Panc1 (cell line): ENCODE measurements at regions not wholly inside any gene's neighbourhood (a gene's known extent, or its start where the extent isn't known, plus 50 kb on each side); places are given as distances from the start of the nearest gene placed in this dataset.

Experiments used
- POLR2AphosphoS5 ChIP-seq: IDR thresholded peaks from 2 replicates; pipeline ENCODE4 v1.6.1; 2012; ENCODE audit warnings: mild to moderate bottlenecking, low read depth, low read length, moderate library complexity
- TF ChIP-seq, protein P1 (sequence below), 2 experiments: IDR thresholded peaks; 2 replicates each; pipeline ENCODE4 v1.6.1; 2011 to 2012; ENCODE audit warnings: low read depth in 2 of 2, control low read depth in 1 of 2, low read length in 1 of 2, mild to moderate bottlenecking in 1 of 2, moderate library complexity in 1 of 2; ENCODE audit not compliant: insufficient read depth in 1 of 2

DNA sequence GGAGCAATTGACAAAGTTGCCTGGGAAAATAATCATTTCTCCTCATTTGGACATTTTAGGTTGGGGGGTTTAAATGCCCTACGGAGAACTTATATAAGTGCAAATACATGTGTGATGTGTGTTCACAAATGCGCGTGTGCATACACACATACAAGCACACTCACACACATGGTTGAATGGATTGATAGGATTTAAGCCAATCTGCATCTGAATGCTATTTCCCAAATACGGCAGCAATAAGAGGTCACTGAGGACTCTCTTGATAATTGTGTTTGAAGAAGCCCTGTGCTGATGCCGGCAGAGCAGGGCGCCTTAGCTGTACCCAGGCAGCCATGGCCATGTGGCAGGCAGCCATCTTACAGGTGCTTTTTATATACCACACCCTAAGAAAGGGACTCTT is 165.3 kb upstream of the LEF1 start:
- TF ChIP-seq, protein P1, sequence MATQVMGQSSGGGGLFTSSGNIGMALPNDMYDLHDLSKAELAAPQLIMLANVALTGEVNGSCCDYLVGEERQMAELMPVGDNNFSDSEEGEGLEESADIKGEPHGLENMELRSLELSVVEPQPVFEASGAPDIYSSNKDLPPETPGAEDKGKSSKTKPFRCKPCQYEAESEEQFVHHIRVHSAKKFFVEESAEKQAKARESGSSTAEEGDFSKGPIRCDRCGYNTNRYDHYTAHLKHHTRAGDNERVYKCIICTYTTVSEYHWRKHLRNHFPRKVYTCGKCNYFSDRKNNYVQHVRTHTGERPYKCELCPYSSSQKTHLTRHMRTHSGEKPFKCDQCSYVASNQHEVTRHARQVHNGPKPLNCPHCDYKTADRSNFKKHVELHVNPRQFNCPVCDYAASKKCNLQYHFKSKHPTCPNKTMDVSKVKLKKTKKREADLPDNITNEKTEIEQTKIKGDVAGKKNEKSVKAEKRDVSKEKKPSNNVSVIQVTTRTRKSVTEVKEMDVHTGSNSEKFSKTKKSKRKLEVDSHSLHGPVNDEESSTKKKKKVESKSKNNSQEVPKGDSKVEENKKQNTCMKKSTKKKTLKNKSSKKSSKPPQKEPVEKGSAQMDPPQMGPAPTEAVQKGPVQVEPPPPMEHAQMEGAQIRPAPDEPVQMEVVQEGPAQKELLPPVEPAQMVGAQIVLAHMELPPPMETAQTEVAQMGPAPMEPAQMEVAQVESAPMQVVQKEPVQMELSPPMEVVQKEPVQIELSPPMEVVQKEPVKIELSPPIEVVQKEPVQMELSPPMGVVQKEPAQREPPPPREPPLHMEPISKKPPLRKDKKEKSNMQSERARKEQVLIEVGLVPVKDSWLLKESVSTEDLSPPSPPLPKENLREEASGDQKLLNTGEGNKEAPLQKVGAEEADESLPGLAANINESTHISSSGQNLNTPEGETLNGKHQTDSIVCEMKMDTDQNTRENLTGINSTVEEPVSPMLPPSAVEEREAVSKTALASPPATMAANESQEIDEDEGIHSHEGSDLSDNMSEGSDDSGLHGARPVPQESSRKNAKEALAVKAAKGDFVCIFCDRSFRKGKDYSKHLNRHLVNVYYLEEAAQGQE (IDR thresholded peaks at IDR 0.05; ENCODE audit: insufficient read depth in 1 of 2, low read depth in 2 of 2, low read length in 1 of 2) = no peak
- no peak for TF ChIP-seq POLR2AphosphoS5
